Panc1 (cell line): ENCODE measurements at regions not wholly inside any gene's neighbourhood (a gene's known extent, or its start where the extent isn't known, plus 50 kb on each side); places are given as distances from the start of the nearest gene placed in this dataset.

Experiments used
- ATAC-seq: fragments of 200-7000 bp; cut with Tn5 transposase; 2 replicates; pipeline ENCODE4 v1.9.1; 2020; ENCODE audit warnings: mild to moderate bottlenecking, moderate library complexity
- BruUV-seq: library from RNA; stranded (reverse); fragments of 400-500 nt; replicated peaks from 2 replicates; lab custom pipeline; 2021; lab: Mats Ljungman, UMichigan
- CTCF ChIA-PET: fragments of 300-600 bp; sonication (Branson Sonifier 250); formaldehyde crosslinking; loops from one replicate; lab custom pipeline; 2022; ENCODE audit warnings: antibody characterized with exemption; lab: Charles Lee
- POLR2A ChIA-PET: fragments of 300-600 bp; sonication (Branson Sonifier 250); formaldehyde crosslinking; loops from one replicate; lab custom pipeline; 2022; ENCODE audit warnings: antibody characterized with exemption; lab: Charles Lee
- DNase-seq: peaks from one replicate; pipeline ENCODE4 v3.0.0-alpha.2; 2010; ENCODE audit warnings: low read depth, low spot score
- H3K27ac ChIP-seq: 2 replicates; pipeline ENCODE4 v1.5.1; 2011; ENCODE audit warnings: mild to moderate bottlenecking, low read length, inconsistent platforms
- H3K27me3 ChIP-seq: fragments of 200-500 bp; sonication (Bioruptor generic); 2 replicates; pipeline ENCODE4 v1.6.0; 2014; ENCODE audit warnings: low read length, inconsistent platforms; ENCODE audit not compliant: control insufficient read depth, insufficient read depth
- H3K36me3 ChIP-seq: fragments of 200-500 bp; sonication (Bioruptor generic); 2 replicates; pipeline ENCODE4 v1.5.1; 2014; ENCODE audit warnings: inconsistent platforms, mild to moderate bottlenecking, low read length, moderate library complexity; ENCODE audit not compliant: control insufficient read depth, insufficient read depth
- H3K4me1 ChIP-seq: 2 replicates; pipeline ENCODE4 v1.5.1; 2011; ENCODE audit warnings: inconsistent platforms, mild to moderate bottlenecking, low read length, moderate library complexity; ENCODE audit not compliant: control insufficient read depth, insufficient read depth
- H3K4me3 ChIP-seq, 2 experiments: 2 replicates each; pipeline ENCODE4 v1.5.1; 2011 to 2012; ENCODE audit warnings: low read depth in 2 of 2, low read length in 2 of 2, mild to moderate bottlenecking in 2 of 2, inconsistent platforms in 1 of 2, moderate library complexity in 1 of 2
- H3K9me3 ChIP-seq: fragments of 200-500 bp; sonication (Bioruptor generic); 2 replicates; pipeline ENCODE4 v1.5.1; 2014; ENCODE audit warnings: low read depth, mild to moderate bottlenecking, inconsistent platforms, low read length, moderate library complexity; ENCODE audit not compliant: control insufficient read depth, insufficient read depth
- CTCF ChIP-seq: fragments of 450-650 bp; IDR thresholded peaks from 2 replicates; pipeline ENCODE4 v1.5.1; 2017; ENCODE audit warnings: mild to moderate bottlenecking
- POLR2AphosphoS5 ChIP-seq: IDR thresholded peaks from 2 replicates; pipeline ENCODE4 v1.6.1; 2012; ENCODE audit warnings: mild to moderate bottlenecking, low read depth, low read length, moderate library complexity
- REST ChIP-seq, 2 experiments: IDR thresholded peaks; 2 replicates each; pipeline ENCODE4 v1.6.1; 2011 to 2012; ENCODE audit warnings: low read depth in 2 of 2, control low read depth in 1 of 2, low read length in 1 of 2, mild to moderate bottlenecking in 1 of 2, moderate library complexity in 1 of 2; ENCODE audit not compliant: insufficient read depth in 1 of 2
- SIN3A ChIP-seq: IDR thresholded peaks from 2 replicates; pipeline ENCODE4 v1.6.1; 2012; ENCODE audit warnings: low read depth, mild to moderate bottlenecking, low read length, moderate library complexity, borderline replicate concordance; ENCODE audit not compliant: insufficient read depth
- TCF7L2 ChIP-seq: IDR thresholded peaks from 2 replicates; pipeline ENCODE4 v1.6.1; 2011; ENCODE audit warnings: mild to moderate bottlenecking, low read depth, low read length, inconsistent platforms
- in situ Hi-C: cut with HindIII; loops from 2 replicates; pipeline ENCODE4 v1.10.0; 2016; ENCODE audit warnings: low sequenced_read_pairs, low pct_unique_long_range_greater_than_20kb
- intact Hi-C: fragments of 100-400 bp; cut with micrococcal nuclease; formaldehyde crosslinking; loops from one replicate; pipeline ENCODE4 v1.10.0; 2022; ENCODE audit not compliant: unreplicated experiment

- no TSS peak for BruUV-seq
- in situ Hi-C loops: no loop called here
- no peak overlapping the region for H3K27ac ChIP-seq
- DNase-seq: no peak
- ChIA-PET CTCF (no interaction called here), POLR2A (no interaction called here)
- H3K4me1 ChIP-seq: no peaks in the 10 kb centered on the region
- no peak for TF ChIP-seq CTCF
- TF ChIP-seq REST (IDR thresholded peaks at IDR 0.05; ENCODE audit: insufficient read depth in 1 of 2, low read depth in 2 of 2, low read length in 1 of 2): no peak
- TF ChIP-seq POLR2AphosphoS5: no peak
- no peak for TF ChIP-seq SIN3A
- no peak for TF ChIP-seq TCF7L2
- ATAC-seq: no peak
- intact Hi-C loops: no loop called here
- no peaks in the 10 kb centered on the region for H3K36me3 ChIP-seq
- H3K27me3 ChIP-seq: no peaks in the 10 kb centered on the region
- H3K4me3 ChIP-seq: no peak overlapping the region
- no peaks in the 10 kb centered on the region; the same call in 1 of the 2 replicates for H3K9me3 ChIP-seq
Observed at GRCh38 chr2:194720462-194720861, 936.6 kb upstream of the SLC39A10 start.

GRCh38 chr2:194718881-194719280 is 938.1 kb upstream of the SLC39A10 start:
- Histone ChIP-seq H3K4me3 (no peak overlapping the region), H3K9me3 (no peaks in the 10 kb centered on the region), H3K36me3 (no peaks in the 10 kb centered on the region), H3K27me3 (no peaks in the 10 kb centered on the region), H3K4me1 (no peaks in the 10 kb centered on the region), H3K27ac (no peak overlapping the region)
- TF ChIP-seq POLR2AphosphoS5: no peak
- TF ChIP-seq CTCF: no peak
- no peak for TF ChIP-seq TCF7L2
- intact Hi-C loops (no loop called here), in situ Hi-C loops (no loop called here)
- ChIA-PET POLR2A (no interaction called here), CTCF (no interaction called here)
- no TSS peak for BruUV-seq
- DNase-seq (no peak), ATAC-seq (no peak)
